HG03103 (cell line): ENCODE measurements at regions not wholly inside any gene's neighbourhood (a gene's known extent, or its start where the extent isn't known, plus 50 kb on each side); places are given as distances from the start of the nearest gene placed in this dataset.

Experiments
- ATAC-seq: cut with Tn5 transposase; IDR thresholded peaks from one replicate; pipeline ENCODE4 v1.9.1; 2021; ENCODE audit warnings: low read depth; ENCODE audit not compliant: unreplicated experiment

GRCh38 chr2:8407332-8407731, 274.5 kb upstream of the ID2 start:
- ATAC-seq, result no peak

GRCh38 chr2:8408560-8409460, 273.0 kb upstream of the ID2 start:
- peak; percentile 91 for ATAC-seq

GRCh38 chr2:8409461-8410260, 272.2 kb upstream of the ID2 start:
- no peak for ATAC-seq

DNA sequence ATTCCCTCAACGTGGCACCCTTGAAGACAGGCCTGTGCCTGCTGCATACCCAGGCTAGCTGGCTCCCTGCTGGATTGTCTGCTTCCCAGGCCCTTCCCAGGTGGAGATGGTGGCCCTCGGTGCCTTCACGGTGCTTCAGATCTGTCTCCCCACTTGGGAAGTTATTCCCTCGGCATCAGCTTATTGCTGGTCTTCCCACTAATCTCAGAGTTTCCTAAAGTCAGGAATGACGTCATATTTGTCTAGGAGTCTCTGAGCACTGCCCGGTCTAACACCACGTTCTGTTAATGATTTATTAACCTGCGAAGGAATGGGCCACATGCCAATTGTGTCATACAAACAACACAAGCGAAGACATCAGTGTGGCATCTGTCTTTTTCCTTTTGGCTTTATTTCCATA, 269.8 kb upstream of the ID2 start:
- no peak for ATAC-seq

GRCh38 chr2:8412586-8412985, 269.3 kb upstream of the ID2 start:
- ATAC-seq, result no peak

DNA sequence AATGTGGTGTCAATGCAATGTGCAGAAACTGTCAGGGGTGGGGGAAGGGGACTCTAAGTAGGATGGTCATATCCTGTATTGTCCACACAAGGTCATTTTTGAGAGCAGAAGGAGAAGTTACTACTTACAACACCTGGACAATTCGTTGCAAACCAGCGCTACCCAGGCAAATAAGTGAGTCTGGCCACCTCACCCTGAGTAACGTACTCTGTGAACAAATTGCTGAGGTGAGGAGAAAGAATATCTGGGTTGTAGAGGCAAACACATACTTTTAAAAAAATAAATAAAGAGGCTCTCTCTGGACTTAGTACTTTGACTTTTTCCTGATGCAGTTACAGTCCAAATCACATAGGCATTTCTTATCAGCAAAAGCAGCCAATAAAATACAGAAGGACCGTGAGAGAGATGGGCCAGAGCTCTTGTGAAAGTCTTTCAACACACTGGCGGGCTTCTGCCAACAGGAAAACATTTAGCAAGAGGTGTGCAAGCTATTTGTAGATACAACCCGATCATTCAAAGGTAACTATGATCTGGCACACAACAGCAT, 268.2 kb upstream of the ID2 start:
- ATAC-seq, result no peak

DNA sequence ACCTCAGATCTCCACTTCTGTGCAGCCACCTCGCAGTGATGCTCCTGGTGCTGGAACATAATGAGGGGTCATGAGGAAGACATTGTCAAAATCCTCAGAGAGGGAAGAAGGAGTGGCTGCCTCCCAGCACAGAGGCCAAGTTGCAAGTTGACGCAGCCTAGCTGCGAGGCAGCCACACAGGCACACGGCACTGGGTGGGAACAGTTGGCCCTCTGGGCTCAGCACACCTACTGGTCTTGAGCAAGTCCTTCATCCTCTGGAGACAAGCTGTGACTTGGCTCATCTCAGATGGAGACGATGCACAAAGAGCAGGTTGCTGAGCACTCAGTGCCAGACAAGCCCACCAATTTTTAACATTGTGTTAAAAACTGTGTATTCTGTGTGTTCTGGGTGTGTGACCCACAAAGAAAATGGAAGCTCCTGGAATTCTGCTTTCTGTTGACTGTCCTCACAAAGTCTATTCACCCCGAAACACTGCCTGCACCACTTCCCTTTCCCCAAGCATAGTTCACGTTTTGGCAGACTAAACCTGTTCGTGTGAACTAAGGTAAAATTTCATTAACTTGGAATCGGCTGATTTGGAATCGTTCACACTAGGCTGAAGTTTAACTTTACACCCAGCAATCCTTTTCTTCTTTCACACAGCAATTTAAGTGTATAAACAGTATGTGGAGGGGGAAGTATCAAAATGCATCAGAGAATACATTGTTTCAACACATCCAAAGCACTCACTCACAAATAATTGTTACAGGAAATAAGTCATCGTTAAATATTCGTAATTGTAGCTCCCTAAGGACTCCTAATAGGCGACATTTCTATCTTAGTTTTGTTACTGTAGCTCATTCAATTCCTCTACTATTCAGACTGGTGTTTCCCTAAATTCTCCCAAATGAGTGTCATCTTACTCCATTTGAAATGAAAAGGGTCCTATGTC, 266.6 kb upstream of the ID2 start:
- ATAC-seq, result no peak

DNA sequence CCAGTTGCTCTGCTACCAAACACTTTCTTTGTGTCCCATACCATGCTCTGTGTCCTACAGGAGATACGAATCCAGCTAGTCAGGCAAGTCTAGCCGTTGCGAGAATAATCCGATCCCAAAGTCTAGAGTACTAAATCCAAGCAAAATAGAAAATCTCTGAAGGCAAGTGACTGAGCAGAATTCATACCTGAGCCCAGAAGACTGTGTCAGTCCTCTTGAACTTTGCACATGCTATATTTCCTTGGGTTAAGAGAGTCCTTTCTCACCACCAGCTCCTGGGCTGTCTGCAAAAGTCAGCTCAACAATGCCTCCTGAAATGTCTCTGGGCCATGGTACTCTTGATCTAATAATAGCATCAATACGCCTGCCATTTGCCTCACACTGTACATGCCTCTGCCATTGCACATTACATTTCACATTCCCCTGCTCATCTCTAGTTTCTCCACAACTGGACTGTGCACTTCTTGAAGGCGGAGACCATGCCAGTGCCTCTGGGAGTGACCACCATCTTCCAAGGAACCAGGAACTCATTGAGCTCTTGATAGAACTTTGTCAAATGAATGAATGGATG, 265.8 kb upstream of the ID2 start:
- no peak for ATAC-seq

GRCh38 chr2:8416849-8417832, 264.7 kb upstream of the ID2 start:
- no peak for ATAC-seq

DNA sequence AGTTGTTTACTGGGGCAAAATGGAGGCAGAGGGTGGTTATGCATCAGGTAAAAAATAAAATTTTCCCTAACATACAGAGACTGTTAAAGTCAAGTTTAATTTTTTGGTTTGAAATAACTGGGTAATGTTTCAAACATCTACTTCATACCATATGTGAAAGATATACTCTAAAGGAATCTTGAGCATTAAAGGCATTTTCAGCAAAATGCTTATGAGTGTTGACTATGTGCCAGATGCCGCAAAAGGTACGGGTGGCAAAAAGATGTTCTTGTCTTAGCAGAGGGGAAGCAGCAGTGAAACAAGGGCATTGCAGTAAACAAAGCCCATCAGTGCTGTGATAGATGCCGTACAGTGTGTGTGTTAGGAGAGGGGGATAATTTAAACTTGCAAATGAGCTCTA, 263.1 kb upstream of the ID2 start:
- ATAC-seq, result no peak

DNA sequence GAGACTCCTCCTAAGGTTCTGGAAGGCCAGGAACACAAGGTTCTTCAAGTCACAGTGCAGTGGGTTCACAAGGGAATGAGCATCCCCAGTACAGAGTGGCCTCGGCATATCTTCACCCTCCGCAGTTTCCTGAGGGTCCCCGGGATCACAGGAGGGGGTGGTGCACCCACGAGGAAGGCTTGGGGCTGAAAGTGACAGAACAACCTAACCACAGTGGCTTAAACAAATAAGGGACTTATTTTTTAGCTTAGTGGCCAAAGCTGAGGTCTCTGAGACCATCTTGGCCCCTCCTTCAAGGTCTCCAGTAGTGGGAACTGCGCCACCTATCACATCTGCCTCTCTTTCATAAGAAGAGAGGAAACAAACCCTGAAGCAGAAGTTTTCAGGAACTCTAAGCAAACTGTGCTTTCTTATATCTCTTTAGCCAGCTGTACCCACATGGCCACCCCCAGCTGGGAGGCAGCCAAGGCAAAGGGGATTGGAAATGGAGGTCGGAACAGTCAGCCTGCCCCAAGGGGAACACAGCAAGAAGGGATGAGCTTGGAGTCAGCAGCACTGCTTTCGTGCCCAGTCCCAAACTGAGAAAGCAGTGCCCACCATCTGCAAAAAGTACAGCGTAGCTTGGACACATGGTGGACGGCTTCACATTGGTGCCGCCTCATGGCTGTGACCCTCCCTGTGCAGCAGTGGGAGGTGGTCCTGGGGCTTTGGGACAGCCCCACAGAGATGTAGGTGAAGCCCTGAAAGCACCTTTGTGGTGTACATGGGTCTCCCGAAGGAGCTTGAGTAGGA, 260.0 kb upstream of the ID2 start:
- ATAC-seq, result peak; percentile 67

- no peak for ATAC-seq
Measured at GRCh38 chr2:8422450-8422800, 259.4 kb upstream of the ID2 start.

- no peak for ATAC-seq
Measured at GRCh38 chr2:8424997-8425900, 256.6 kb upstream of the ID2 start.

DNA sequence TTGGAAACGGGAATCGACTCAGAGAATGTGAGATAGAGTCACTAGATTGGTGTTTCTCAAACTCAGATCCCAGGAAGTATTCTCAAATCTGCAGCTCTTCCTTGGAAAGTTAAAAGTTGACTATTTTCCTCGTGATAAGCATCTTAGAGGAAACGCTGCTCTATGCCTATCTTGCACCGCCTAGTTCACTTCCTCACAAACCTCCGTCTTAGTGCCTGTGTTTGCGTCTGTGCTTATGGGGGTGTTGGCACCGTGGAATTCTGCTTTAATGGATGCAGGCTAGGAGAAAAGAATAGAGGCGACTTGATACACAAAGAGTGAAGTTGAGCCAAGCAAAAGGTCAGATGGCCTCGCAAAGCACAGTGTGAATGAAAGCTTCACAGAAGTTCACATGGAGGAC, 255.3 kb upstream of the ID2 start:
- no peak for ATAC-seq

DNA sequence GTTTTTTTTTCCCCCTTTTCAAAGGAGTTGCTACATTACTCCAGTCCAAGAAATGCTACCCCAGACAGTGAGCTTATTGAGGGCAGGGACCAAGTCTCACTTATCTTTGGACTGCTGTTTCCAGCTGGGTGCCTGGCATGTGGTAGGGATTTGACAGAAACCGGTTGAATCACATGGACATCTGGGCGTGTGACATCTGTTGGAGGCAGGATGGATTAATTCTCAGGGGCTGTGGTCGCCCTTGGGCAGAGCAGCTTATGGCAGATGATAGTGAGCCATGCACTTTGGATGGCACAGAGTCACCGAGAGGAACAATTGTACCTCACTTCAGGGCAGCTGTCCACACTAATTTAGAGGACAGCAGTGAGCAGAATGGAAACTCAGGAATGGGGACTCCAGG, 254.6 kb upstream of the ID2 start:
- no peak for ATAC-seq

- ATAC-seq, result no peak
Measured at GRCh38 chr2:8430628-8431027, 251.2 kb upstream of the ID2 start.

- ATAC-seq, result no peak
Measured at GRCh38 chr2:8431446-8432125, 250.3 kb upstream of the ID2 start.
